ENCODE measurements at regions not wholly inside any gene's neighbourhood (a gene's known extent, or its start where the extent isn't known, plus 50 kb on each side); places are given as distances from the start of the nearest gene placed in this dataset.

DNA sequence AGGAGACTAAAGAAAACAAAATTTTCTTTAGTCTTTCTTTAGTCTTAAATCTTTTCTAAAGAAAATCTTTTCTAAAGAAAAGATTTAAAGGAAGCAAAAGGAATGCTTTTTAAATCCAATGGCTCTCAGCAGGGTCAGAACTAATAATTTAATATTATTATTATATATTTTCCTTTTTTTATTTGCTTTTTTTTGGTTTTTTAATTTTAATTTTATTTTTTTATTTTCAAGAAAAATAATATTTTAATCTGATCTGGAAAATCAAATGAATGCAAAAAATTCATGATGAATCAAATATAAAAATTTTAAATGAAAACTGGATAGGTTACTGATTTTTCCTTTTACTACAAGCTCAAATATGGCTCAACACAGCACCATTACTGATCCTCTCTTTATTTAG, 70.7 kb upstream of the HECW1 start:
- H3K4me1 ChIP-seq, result no peaks in the 10 kb centered on the region
- ATAC-seq (no peak), DNase-seq (ENCODE audit: low read depth in 1 of 2, low spot score in 1 of 2) (no peak), FAIRE-seq (no peak)
- ChIA-PET POLR2A (no interaction called here), CTCF (interaction anchor here (1.2 kb wide), 1 partner anchor 219 kb away, joined by 3 read pairs; no protein-coding TSS in a partner anchor)
- 0 out of 3 replicates have a peak, but pooled peaks cover 7% of the 10 kb centered on the region for H3K9me3 ChIP-seq
- H3K4me2 ChIP-seq, result no peak overlapping the region
- no peak overlapping the region for H3K4me3 ChIP-seq
- H3K27ac ChIP-seq, result no peak overlapping the region
- TF ChIP-seq TP53 (CRISPR knock-in tag; IDR thresholded peaks at IDR 0.05) (no peak), JUN (IDR thresholded peaks at IDR 0.05) (no peak), POLR2A (IDR thresholded peaks at IDR 0.05; ENCODE audit: low read length) (no peak), SMC3 (IDR thresholded peaks at IDR 0.05) (no peak), EP300 (IDR thresholded peaks at IDR 0.05) (no peak), CEBPB (IDR thresholded peaks at IDR 0.05) (no peak), EHF (CRISPR knock-in tag; IDR thresholded peaks at IDR 0.05) (no peak), FOSB (CRISPR knock-in tag; IDR thresholded peaks at IDR 0.05) (no peak), TFCP2L1 (CRISPR knock-in tag; IDR thresholded peaks at IDR 0.05) (no peak), MYC (IDR thresholded peaks at IDR 0.05; ENCODE audit: borderline replicate concordance, low read length) (no peak), POLR2AphosphoS2 (conservative IDR thresholded peaks at IDR 0.05; ENCODE audit: low read length) (no peak), EHMT2 (IDR thresholded peaks at IDR 0.05; ENCODE audit: low read depth) (no peak)
- TF ChIP-seq, protein P1, sequence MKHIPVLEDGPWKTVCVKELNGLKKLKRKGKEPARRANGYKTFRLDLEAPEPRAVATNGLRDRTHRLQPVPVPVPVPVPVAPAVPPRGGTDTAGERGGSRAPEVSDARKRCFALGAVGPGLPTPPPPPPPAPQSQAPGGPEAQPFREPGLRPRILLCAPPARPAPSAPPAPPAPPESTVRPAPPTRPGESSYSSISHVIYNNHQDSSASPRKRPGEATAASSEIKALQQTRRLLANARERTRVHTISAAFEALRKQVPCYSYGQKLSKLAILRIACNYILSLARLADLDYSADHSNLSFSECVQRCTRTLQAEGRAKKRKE (CRISPR knock-in tag; IDR thresholded peaks at IDR 0.05; ENCODE audit: low read depth), result no peak

DNA sequence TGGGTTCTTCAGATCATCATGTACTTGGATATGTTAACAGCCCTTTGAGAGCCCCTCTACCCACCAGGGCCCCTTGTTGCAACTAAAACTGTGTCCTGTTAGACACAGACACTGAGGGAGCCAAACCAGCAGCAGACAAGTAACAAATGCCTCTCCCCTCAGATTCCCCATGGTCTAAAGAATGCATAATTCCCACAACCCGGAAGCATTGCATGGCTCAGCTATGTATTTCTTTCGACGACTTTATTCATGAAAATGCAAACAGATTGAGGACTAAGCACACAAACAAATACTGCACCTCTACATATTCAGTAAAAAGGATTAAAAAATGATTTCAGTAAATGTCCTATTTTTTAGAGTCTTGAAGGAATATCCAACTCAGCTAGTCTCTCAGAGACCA, 70.1 kb upstream of the HECW1 start:
- no peak for ATAC-seq
- no peak for DNase-seq (ENCODE audit: low read depth in 1 of 2, low spot score in 1 of 2)
- H3K27ac ChIP-seq, result no peak overlapping the region
- CTCF ChIA-PET, result interaction anchor here (1.2 kb wide), 1 partner anchor 219 kb away, joined by 3 read pairs; no protein-coding TSS in a partner anchor
- H3K4me2 ChIP-seq, result no peak overlapping the region
- 52% methylated on average over 3 of the region's 3 CpGs for WGBS (ENCODE audit: missing lambda C conversion rate)
- POLR2A ChIA-PET, result no interaction called here
- no peak for FAIRE-seq
- H3K4me3 ChIP-seq, result no peak overlapping the region
- no peaks in the 10 kb centered on the region for H3K4me1 ChIP-seq
- H3K9me3 ChIP-seq, result 0 out of 3 replicates have a peak, but pooled peaks cover 7% of the 10 kb centered on the region
- no peak for TF ChIP-seq MAFK (IDR thresholded peaks at IDR 0.05; ENCODE audit: partially characterized antibody)
- TF ChIP-seq, protein P2, sequence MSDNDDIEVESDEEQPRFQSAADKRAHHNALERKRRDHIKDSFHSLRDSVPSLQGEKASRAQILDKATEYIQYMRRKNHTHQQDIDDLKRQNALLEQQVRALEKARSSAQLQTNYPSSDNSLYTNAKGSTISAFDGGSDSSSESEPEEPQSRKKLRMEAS (IDR thresholded peaks at IDR 0.05), result no peak

DNA sequence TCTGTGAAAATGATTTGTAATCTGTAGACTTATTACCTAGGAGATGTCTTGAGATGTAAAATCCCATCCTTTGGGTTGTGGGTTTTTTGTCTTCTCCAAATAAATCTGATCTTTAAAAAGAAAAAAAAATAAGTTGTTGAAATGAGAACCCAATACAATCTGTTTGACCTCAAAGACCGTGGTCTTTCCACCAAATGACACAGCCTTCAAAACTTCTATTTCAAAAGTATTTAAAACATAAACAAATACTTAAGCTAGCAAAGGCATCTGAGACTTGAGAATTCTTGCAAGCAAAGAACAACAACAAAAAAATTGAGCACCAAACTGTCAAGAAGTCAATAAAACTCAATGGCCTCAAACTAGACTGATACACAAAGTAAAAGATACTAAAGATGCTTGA, 67.9 kb upstream of the HECW1 start:
- no peak overlapping the region for H3K27ac ChIP-seq
- TF ChIP-seq CBX8 (IDR thresholded peaks at IDR 0.05) (no peak), SMC3 (IDR thresholded peaks at IDR 0.05) (no peak), ESRRA (IDR thresholded peaks at IDR 0.05; ENCODE audit: borderline replicate concordance, low read length) (no peak), FOSL2 (IDR thresholded peaks at IDR 0.05) (no peak), FOSL2 (CRISPR knock-in tag; IDR thresholded peaks at IDR 0.05) (no peak), HOXB5 (CRISPR knock-in tag; IDR thresholded peaks at IDR 0.05) (no peak), EHMT2 (IDR thresholded peaks at IDR 0.05; ENCODE audit: low read depth) (no peak), MAFK (IDR thresholded peaks at IDR 0.05; ENCODE audit: partially characterized antibody) (no peak), NR3C1 (IDR thresholded peaks at IDR 0.05) (no peak), TFCP2L1 (CRISPR knock-in tag; IDR thresholded peaks at IDR 0.05) (no peak), HDAC2 (IDR thresholded peaks at IDR 0.05) (no peak), GATA3 (IDR thresholded peaks at IDR 0.05; ENCODE audit: borderline replicate concordance) (no peak)
- TF ChIP-seq, protein P2 (IDR thresholded peaks at IDR 0.05), result no peak
- TF ChIP-seq, protein P3, sequence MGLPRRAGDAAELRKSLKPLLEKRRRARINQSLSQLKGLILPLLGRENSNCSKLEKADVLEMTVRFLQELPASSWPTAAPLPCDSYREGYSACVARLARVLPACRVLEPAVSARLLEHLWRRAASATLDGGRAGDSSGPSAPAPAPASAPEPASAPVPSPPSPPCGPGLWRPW (IDR thresholded peaks at IDR 0.05), result no peak
- WGBS (ENCODE audit: missing lambda C conversion rate), result 4% methylated on average over 1 of the region's 1 CpG
- ATAC-seq (no peak), DNase-seq (ENCODE audit: low read depth in 1 of 2, low spot score in 1 of 2) (no peak), FAIRE-seq (no peak)
- no peak overlapping the region for H3K4me3 ChIP-seq
- H3K9me3 ChIP-seq, result no peaks in the 10 kb centered on the region
- no peak overlapping the region for H3K4me2 ChIP-seq
- POLR2A ChIA-PET, result no interaction called here
- H3K4me1 ChIP-seq, result no peaks in the 10 kb centered on the region
- CTCF ChIA-PET, result interaction anchor here (1.0 kb wide), 2 partner anchors 103 to 411 kb away, joined by 3 read pairs; no protein-coding TSS in a partner anchor

Data from A549 (cell line).